Astrocyte (in vitro differentiated cells and primary cell): ENCODE measurements at regions not wholly inside any gene's neighbourhood (a gene's known extent, or its start where the extent isn't known, plus 50 kb on each side); places are given as distances from the start of the nearest gene placed in this dataset.
A peak's percentile ranks its signal among the peaks of the same experiment; 100 is the strongest.

ENCODE experiments used
- DNase-seq: peaks from one replicate; pipeline ENCODE4 v3.0.0-alpha.2; 2010; ENCODE audit warnings: low read depth
- FAIRE-seq: peaks from 2 replicates; lab custom pipeline; 2011; peaks lifted over from hg19 to GRCh38; lab: Jason Lieb, UNC
- H2AFZ ChIP-seq: 2 replicates; pipeline ENCODE4 v1.6.0; 2012; ENCODE audit warnings: low read depth, low read length, inconsistent platforms
- H3K27ac ChIP-seq: 2 replicates; pipeline ENCODE4 v1.5.1; 2011; ENCODE audit warnings: low read depth, low read length, inconsistent platforms
- H3K27me3 ChIP-seq: 2 replicates; pipeline ENCODE4 v1.6.0; 2011; ENCODE audit warnings: low read length, inconsistent platforms; ENCODE audit not compliant: insufficient read depth
- H3K36me3 ChIP-seq: 2 replicates; pipeline ENCODE4 v1.5.1; 2011; ENCODE audit warnings: low read length, inconsistent platforms; ENCODE audit not compliant: insufficient read depth
- H3K4me1 ChIP-seq: 2 replicates; pipeline ENCODE4 v1.5.1; 2011; ENCODE audit warnings: low read length, inconsistent platforms; ENCODE audit not compliant: insufficient read depth
- H3K4me2 ChIP-seq: 2 replicates; pipeline ENCODE4 v1.6.0; 2012; ENCODE audit warnings: low read length, inconsistent platforms
- H3K4me3 ChIP-seq: 2 replicates; pipeline ENCODE4 v1.5.1; 2011; ENCODE audit warnings: low read depth, mild to moderate bottlenecking, low read length, inconsistent platforms; ENCODE audit not compliant: insufficient read depth
- H3K79me2 ChIP-seq: 2 replicates; pipeline ENCODE4 v1.6.0; 2012; ENCODE audit warnings: mild to moderate bottlenecking, low read length, inconsistent platforms; ENCODE audit not compliant: insufficient read depth
- H3K9ac ChIP-seq: 2 replicates; pipeline ENCODE4 v1.6.0; 2012; ENCODE audit warnings: mild to moderate bottlenecking, low read length, inconsistent platforms
- H3K9me3 ChIP-seq: 2 replicates; pipeline ENCODE4 v1.5.1; 2012; ENCODE audit warnings: low read depth, mild to moderate bottlenecking, low read length, inconsistent platforms; ENCODE audit not compliant: insufficient read depth
- H4K20me1 ChIP-seq: 2 replicates; pipeline ENCODE4 v1.6.0; 2012; ENCODE audit warnings: low read length, inconsistent platforms; ENCODE audit not compliant: insufficient read depth
- H3K27ac Mint-ChIP-seq: one replicate; pipeline ENCODE4 v1.8.0; 2021; ENCODE audit warnings: mild to moderate bottlenecking, mixed read lengths; ENCODE audit not compliant: unreplicated experiment
- H3K27me3 Mint-ChIP-seq: one replicate; pipeline ENCODE4 v1.8.0; 2021; ENCODE audit warnings: low read depth, mixed read lengths; ENCODE audit not compliant: unreplicated experiment
- H3K36me3 Mint-ChIP-seq: one replicate; pipeline ENCODE4 v1.8.0; 2021; ENCODE audit warnings: low read depth, mixed read lengths; ENCODE audit not compliant: unreplicated experiment
- H3K4me1 Mint-ChIP-seq: one replicate; pipeline ENCODE4 v1.8.0; 2021; ENCODE audit warnings: low read depth, mixed read lengths; ENCODE audit not compliant: unreplicated experiment
- H3K4me3 Mint-ChIP-seq: one replicate; pipeline ENCODE4 v1.8.0; 2021; ENCODE audit warnings: mild to moderate bottlenecking, moderate library complexity, mixed read lengths; ENCODE audit not compliant: unreplicated experiment
- H3K9me3 Mint-ChIP-seq: one replicate; pipeline ENCODE4 v1.8.0; 2021; ENCODE audit warnings: mild to moderate bottlenecking, mixed read lengths; ENCODE audit not compliant: unreplicated experiment
- EZH2 ChIP-seq: IDR thresholded peaks from 2 replicates; pipeline ENCODE4 v1.6.1; 2012; ENCODE audit warnings: mild to moderate bottlenecking, low read length, inconsistent platforms; ENCODE audit not compliant: insufficient read depth
- TF ChIP-seq, protein P1 (sequence below): IDR thresholded peaks from 2 replicates; pipeline ENCODE4 v1.5.1; 2011; ENCODE audit warnings: low read depth, mild to moderate bottlenecking, inconsistent platforms, low read length, moderate library complexity; ENCODE audit not compliant: insufficient read depth

DNA sequence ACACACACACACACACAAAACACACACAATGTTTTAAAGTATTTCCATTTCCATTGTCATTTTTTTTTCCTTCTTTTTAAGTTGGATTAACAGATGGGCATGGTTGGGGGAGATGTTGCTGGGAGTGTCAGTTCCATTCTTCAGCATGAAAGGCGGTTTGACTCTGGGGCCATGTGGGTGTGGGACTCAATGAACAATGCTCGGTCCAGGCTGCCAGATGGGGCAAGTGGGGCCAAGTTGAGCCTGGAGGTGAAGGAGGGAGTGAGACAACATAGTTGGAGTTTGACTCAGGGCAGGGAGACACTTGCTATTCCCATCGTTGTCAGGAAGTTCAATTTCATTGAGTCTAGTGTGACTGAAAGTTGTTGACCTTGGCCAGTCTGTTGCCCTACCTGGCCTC, 125.3 kb downstream of the TLE3 start:
- no peak overlapping the region for H3K4me2 ChIP-seq
- Mint-ChIP-seq H3K27me3 (peaks cover 76% of the 10 kb centered on the region), H3K4me1 (no peaks in the 10 kb centered on the region), H3K27ac (no peak overlapping the region), H3K4me3 (no peak overlapping the region), H3K36me3 (no peaks in the 10 kb centered on the region), H3K9me3 (peaks cover 3% of the 10 kb centered on the region)
- H3K4me3 ChIP-seq, result no peak overlapping the region
- no peaks in the 10 kb centered on the region for H3K79me2 ChIP-seq
- no peaks in the 10 kb centered on the region for H3K4me1 ChIP-seq
- H2AFZ ChIP-seq, result no peak overlapping the region
- H3K27ac ChIP-seq, result no peak overlapping the region
- FAIRE-seq, result no peak
- TF ChIP-seq EZH2, result no peak
- TF ChIP-seq, protein P1, sequence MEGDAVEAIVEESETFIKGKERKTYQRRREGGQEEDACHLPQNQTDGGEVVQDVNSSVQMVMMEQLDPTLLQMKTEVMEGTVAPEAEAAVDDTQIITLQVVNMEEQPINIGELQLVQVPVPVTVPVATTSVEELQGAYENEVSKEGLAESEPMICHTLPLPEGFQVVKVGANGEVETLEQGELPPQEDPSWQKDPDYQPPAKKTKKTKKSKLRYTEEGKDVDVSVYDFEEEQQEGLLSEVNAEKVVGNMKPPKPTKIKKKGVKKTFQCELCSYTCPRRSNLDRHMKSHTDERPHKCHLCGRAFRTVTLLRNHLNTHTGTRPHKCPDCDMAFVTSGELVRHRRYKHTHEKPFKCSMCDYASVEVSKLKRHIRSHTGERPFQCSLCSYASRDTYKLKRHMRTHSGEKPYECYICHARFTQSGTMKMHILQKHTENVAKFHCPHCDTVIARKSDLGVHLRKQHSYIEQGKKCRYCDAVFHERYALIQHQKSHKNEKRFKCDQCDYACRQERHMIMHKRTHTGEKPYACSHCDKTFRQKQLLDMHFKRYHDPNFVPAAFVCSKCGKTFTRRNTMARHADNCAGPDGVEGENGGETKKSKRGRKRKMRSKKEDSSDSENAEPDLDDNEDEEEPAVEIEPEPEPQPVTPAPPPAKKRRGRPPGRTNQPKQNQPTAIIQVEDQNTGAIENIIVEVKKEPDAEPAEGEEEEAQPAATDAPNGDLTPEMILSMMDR, result no peak
- H3K27me3 ChIP-seq, result peaks cover 30% of the 10 kb centered on the region
- no peaks in the 10 kb centered on the region for H3K9me3 ChIP-seq
- DNase-seq, result no peak
- H3K9ac ChIP-seq, result no peak overlapping the region
- no peaks in the 10 kb centered on the region for H4K20me1 ChIP-seq
- H3K36me3 ChIP-seq, result no peaks in the 10 kb centered on the region

DNA sequence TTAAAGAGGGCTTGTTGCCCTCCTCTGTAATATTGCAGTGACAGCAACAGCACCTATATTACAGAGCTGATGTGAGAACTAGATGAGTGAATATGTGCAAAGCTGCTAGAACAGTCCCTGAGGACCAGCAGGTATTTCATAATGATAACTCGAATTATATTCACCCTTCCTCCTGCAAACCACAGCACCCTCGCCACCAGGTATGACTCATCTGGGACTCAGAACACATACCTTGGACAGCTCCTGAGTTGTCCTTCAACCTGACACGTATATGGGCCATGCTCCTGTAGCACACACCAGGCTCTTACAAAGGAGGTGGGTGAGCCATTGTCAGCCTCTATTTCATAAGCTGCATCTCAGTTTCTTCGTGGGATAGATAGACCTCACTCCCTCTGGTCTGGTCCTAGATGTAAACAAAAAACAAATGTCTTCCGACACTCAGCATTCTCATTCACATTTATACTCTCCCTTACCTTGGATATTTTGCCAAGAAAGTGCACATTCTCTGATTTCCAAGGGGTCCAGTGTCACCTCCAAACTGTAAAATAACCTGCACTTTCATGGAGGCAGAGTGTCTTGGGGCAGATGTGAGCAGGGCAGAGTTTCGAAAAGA, 124.5 kb downstream of the TLE3 start:
- H4K20me1 ChIP-seq, result no peaks in the 10 kb centered on the region
- H3K36me3 Mint-ChIP-seq, result no peaks in the 10 kb centered on the region
- no peaks in the 10 kb centered on the region for H3K4me1 ChIP-seq
- no peak overlapping the region for H3K4me3 ChIP-seq
- no peaks in the 10 kb centered on the region for H3K36me3 ChIP-seq
- no peaks in the 10 kb centered on the region for H3K9me3 ChIP-seq
- H3K9me3 Mint-ChIP-seq, result peaks cover 3% of the 10 kb centered on the region
- H3K9ac ChIP-seq, result no peak overlapping the region
- H3K27me3 Mint-ChIP-seq, result peaks cover 76% of the 10 kb centered on the region
- no peaks in the 10 kb centered on the region for H3K79me2 ChIP-seq
- H3K27me3 ChIP-seq, result peaks cover 30% of the 10 kb centered on the region
- no peak overlapping the region for H3K27ac ChIP-seq
- TF ChIP-seq, protein P1, result no peak
- no peak for TF ChIP-seq EZH2
- H2AFZ ChIP-seq, result no peak overlapping the region
- FAIRE-seq, result no peak
- no peak overlapping the region for H3K27ac Mint-ChIP-seq
- H3K4me1 Mint-ChIP-seq, result no peaks in the 10 kb centered on the region
- no peak overlapping the region for H3K4me3 Mint-ChIP-seq
- DNase-seq, result peak; percentile 33
- H3K4me2 ChIP-seq, result no peak overlapping the region

DNA sequence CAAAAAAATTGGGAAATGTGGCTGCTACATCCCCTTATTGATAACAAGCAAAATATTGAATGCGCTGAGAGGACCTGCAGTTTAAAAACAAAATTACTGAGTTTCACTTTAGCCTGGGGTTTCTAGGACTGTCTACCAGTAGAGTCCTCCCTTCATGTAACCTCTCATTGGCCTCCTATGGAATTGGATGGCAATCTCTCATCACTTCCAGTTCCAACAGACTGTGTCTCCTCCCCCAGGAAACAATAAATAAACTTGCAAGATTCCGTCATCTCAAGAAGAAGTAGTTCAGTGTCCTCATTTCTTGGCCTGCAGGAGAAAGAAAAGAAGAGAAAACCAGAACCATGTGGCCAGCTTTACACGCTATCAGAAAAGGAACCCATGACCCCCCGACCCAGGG, 123.8 kb downstream of the TLE3 start:
- Mint-ChIP-seq H3K9me3 (peaks cover 3% of the 10 kb centered on the region), H3K4me3 (no peak overlapping the region), H3K27ac (no peak overlapping the region), H3K36me3 (no peaks in the 10 kb centered on the region), H3K4me1 (no peaks in the 10 kb centered on the region), H3K27me3 (peaks cover 73% of the 10 kb centered on the region)
- Histone ChIP-seq H3K27me3 (peaks cover 30% of the 10 kb centered on the region), H3K4me3 (no peak overlapping the region), H3K4me1 (no peaks in the 10 kb centered on the region), H3K4me2 (no peak overlapping the region), H3K9ac (no peak overlapping the region), H4K20me1 (no peaks in the 10 kb centered on the region), H3K79me2 (no peaks in the 10 kb centered on the region), H2AFZ (no peak overlapping the region), H3K36me3 (no peaks in the 10 kb centered on the region), H3K9me3 (no peaks in the 10 kb centered on the region), H3K27ac (no peak overlapping the region)
- FAIRE-seq (no peak), DNase-seq (no peak)
- TF ChIP-seq EZH2, result no peak
- TF ChIP-seq, protein P1, result no peak
